HG03060 (cell line): ENCODE measurements at regions not wholly inside any gene's neighbourhood (a gene's known extent, or its start where the extent isn't known, plus 50 kb on each side); places are given as distances from the start of the nearest gene placed in this dataset.

Source experiments
- ATAC-seq: cut with Tn5 transposase; IDR thresholded peaks from one replicate; pipeline ENCODE4 v1.9.1; 2021; ENCODE audit warnings: low read depth, moderate number of reproducible peaks; ENCODE audit not compliant: unreplicated experiment

DNA sequence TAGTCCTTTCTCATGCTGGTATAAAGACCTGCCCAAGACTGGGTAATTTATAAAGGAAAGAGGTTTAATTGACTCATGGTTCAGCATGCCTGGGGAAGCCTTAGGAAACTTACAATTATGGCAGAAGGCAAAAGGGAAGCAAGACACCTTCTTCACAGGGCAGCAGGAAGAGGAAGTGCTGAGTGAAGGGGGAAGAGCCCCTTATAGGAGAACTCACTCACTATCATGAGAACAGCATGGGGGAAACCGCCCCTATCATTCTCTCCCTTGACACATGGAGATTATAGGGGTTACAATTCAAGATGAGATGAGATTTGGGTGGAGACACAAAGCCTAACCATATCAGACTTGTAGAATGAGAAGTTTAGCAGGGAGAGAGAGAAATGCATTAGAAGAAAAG lies 373.3 kb upstream of the DIAPH2 start:
- no peak for ATAC-seq

DNA sequence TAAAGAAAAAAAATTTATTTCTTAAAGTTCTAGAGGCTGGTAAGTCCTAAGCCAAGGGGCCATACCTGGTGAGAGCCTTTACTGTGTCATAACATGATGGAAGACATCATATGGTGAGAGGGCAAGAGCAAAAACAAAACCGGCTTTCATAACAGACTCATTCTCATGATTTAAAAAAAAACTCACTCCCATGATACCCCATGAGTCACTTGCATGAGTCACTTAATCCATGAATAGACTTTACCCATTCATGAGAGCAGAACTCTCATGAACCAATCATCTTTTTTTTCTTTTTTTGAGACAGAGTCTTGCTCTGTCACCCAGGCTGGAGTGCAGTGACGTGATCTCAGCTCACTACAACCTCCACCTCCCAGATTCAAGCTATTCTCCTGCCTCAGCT lies 369.7 kb upstream of the DIAPH2 start:
- no peak for ATAC-seq

- no peak for ATAC-seq
These were observed 322.8 kb upstream of the DIAPH2 start for GRCh38 chrX:96361844-96362243.

GRCh38 chrX:96372313-96373046 lies 312.2 kb upstream of the DIAPH2 start:
- no peak for ATAC-seq

DNA sequence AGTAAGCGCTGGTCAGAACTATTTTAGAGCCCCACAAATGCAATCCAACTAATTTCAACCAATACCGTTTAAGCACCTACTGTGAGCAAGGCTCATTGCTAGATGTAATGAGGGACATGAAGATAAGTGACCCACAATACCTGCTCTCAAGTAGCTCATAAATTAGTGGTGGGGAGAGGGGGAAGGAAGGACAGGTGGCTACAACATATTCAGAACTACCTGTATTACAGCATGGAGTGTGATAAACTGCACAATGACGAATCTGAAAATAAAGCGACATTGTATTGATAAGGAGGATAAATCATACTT lies 311.6 kb upstream of the DIAPH2 start:
- no peak for ATAC-seq

GRCh38 chrX:96376266-96376665 lies 308.4 kb upstream of the DIAPH2 start:
- ATAC-seq = no peak

GRCh38 chrX:96379951-96380350 lies 304.7 kb upstream of the DIAPH2 start:
- no peak for ATAC-seq

DNA sequence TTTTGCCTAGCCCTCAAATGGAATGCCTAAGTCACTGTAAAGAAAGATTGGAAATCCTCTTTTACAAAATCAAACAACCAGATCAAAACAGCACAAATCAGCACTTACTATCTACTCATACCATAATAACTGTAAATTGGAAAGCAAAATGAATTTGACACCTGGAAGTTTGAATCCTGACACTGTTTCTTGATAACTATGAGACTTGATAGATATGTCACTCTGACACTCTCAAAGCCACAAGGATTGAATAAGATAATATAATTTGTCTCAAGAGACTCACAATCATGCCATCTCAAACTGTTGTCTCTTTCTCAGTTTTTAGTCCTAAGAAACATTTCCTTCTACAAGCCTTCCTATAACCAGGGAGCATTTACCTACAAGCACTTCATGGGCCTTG lies 302.6 kb upstream of the DIAPH2 start:
- ATAC-seq = no peak

DNA sequence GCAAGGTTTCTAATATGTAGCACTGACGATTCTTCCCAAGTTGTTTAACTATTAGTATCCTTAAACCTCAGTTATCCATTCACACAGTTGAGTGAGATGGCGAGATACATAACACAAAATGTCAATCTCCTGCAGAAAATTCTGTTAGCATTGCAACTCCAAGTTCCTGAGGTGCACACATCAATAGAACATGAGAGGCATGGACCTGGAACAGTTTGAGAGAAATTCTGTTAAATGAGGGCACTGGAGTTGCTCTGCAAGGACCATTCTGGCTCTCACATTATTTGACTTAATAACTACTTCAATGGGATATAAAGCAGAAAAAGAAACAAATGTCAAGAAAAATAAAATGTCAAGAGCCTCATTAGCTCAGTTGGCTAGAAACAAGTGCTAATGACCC lies 301.2 kb upstream of the DIAPH2 start:
- ATAC-seq = no peak

- ATAC-seq = no peak
These were observed 298.3 kb upstream of the DIAPH2 start for GRCh38 chrX:96386325-96386724.

GRCh38 chrX:96386981-96387380 lies 297.7 kb upstream of the DIAPH2 start:
- ATAC-seq = no peak

DNA sequence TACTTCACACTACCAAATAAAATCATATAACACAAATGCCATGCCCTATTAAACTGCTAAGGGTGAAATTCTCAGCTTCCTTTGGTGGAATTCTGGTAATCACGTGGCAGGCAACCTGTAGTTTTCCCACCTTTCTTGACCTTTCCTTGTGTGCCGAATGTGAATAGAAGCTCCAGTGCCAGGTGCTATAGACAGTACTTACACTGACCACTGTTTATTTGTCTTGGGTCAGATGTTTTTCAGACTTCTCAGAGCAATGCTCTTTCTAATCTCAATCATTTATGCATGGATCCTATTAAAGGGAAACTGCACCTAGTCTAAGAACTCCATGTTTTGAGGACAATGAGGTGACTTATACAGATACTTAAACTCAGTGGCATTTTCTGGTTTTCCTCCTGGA lies 296.8 kb upstream of the DIAPH2 start:
- ATAC-seq = no peak

DNA sequence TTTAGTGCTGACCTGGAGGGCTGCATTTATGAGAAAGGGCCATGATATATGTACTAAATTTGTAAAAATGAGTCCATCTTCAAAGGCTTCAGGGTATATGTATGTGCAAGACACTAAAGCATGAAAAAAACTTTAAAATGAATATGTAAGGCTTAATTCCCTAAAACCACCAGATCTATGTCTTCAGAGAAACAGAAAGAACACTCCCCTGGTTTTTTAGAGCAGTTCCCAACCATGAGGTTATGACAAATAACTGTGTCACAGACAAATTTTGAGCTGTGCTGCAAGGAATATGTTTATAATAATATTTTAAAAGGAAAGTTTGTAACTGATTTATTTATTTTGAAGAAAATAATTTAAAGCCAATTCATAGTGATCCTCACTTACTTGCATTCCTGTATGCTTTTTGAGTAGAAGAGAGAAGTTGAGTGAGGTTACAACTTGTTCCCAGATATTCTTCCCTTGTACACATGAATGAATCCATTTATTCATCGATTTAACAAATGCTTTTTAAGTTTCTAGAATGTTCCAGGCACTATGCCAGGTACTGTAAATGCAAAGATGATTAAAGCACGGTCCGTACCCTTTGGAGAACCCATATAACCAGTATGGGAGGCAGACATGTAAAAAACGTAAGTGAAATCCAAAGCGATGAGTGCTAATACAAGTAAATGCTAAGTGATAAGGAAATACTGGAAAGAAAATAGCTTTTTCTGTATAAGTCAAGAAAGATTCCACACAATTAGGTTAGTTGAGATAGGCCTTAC lies 295.2 kb upstream of the DIAPH2 start:
- no peak for ATAC-seq

GRCh38 chrX:96394598-96394997 lies 290.0 kb upstream of the DIAPH2 start:
- ATAC-seq = no peak

DNA sequence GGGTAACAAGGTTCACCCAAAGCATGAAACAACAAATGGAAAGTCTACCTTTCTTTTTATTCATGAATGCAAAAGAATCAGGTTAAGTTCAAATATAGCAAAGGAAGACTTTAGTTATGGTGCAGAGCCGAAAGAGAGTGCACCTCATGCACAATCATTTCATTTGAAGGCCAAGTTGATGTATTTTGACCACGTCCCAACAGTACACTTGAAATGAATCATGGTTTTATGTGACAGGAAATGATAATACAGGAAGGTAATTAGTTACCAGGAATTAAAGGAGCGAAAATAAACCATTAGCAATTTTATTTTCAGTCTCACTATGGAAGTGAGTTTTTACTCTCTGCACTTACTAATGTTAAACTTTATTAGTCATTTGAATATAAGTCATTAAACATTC lies 281.2 kb upstream of the DIAPH2 start:
- ATAC-seq = no peak

DNA sequence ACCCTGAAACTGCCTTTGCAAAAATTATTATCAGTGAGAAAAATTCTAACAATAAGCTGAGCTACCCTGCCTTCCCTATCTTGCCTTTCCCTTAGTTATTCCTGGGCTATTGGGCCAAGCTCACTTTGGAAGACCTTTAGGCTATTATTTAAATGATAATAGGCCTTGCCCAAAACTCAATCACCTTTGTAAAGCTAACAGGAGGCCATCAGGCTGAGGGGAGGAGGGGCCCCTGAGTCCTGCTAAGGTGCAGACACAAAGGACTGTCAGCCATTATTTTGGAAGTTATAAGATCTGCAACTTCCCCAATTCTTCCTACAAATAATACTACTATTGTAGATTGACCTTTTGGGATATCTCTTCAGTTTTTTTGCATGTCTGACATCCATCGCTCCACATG lies 278.8 kb upstream of the DIAPH2 start:
- ATAC-seq = no peak

DNA sequence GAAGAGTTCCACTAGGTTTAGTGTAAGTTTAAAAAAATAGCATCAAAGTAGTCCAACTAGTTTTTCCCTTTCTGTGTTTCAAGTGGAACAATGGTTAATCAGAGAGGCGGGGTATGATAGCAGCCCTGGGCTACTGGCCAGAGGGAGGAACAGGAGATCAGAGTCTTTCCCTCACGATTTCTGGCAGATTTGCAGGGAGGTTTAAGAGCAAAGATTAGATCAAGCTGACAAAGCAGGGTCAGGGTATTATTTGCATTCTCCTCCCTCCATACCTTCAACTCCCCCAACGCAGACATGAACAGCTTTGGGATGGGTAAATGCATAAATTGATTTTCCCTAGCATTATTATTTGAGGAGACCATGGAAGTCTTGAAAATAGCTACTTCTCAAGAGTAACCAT lies 277.6 kb upstream of the DIAPH2 start:
- ATAC-seq = no peak

GRCh38 chrX:96407501-96407900 lies 277.1 kb upstream of the DIAPH2 start:
- ATAC-seq = no peak

- no peak for ATAC-seq
These were observed 276.7 kb upstream of the DIAPH2 start for GRCh38 chrX:96407981-96408380.

DNA sequence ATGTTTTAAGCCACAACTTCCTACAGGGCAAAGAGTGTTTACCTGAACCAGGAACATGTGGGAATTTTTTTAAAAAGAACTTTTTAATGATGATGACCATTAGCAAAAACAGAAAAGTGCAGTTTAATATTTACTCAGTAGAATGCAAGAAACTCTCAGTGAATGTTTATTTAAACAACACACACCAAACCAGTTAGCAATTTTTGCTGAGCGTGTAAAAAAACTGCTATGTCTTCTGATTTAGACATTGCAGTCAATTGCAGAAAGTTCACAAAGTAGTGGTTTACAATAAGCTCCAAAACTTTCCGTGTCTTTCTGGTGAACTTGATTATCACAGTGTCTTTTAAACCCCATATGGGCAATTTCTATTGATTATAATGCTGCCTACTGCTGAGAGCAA lies 273.7 kb upstream of the DIAPH2 start:
- ATAC-seq = no peak

- no peak for ATAC-seq
These were observed 266.9 kb upstream of the DIAPH2 start for GRCh38 chrX:96417695-96418094.

GRCh38 chrX:96424007-96424406 lies 260.6 kb upstream of the DIAPH2 start:
- no peak for ATAC-seq
